Right lobe of liver (tissue), 6 donors: ENCODE measurements at regions not wholly inside any gene's neighbourhood (a gene's known extent, or its start where the extent isn't known, plus 50 kb on each side); places are given as distances from the start of the nearest gene placed in this dataset.

ENCODE experiments used
- ATAC-seq, 4 donors: fragments of 200-7000 bp; cut with Tn5 transposase; one replicate each; pipeline ENCODE4 v1.9.1; 2020; ENCODE audit warnings: mild to moderate bottlenecking in 4 of 4, moderate library complexity in 4 of 4
- DNase-seq, 3 donors: peaks; one replicate each; pipeline ENCODE4 v3.0.0-alpha.2; 2020
- H3K27ac ChIP-seq, 3 donors: fragments of 200-600 bp; one replicate each; pipeline ENCODE4 v1.8.0; 2022
- H3K27me3 ChIP-seq, 2 donors: fragments of 200-600 bp; one replicate each; pipeline ENCODE4 v1.8.0; 2022
- H3K36me3 ChIP-seq, 4 donors: fragments of 200-600 bp; sonication (generic) in 1 of 4; one replicate each; pipeline versions ENCODE4 v1.5.1 to v1.8.0; 2017 to 2022; ENCODE audit warnings: control low read depth in 1 of 4
- H3K4me1 ChIP-seq, 4 donors: fragments of 200-600 bp; sonication (generic) in 1 of 4; one replicate each; pipeline versions ENCODE4 v1.5.1 to v1.8.0; 2017 to 2022; ENCODE audit warnings: control low read depth in 1 of 4
- H3K4me3 ChIP-seq, 3 donors: fragments of 200-600 bp; one replicate each; pipeline ENCODE4 v1.8.0; 2022
- H3K9me3 ChIP-seq, 4 donors: fragments of 200-600 bp; sonication (generic) in 1 of 4; one replicate each; pipeline versions ENCODE4 v1.5.1 to v1.8.0; 2017 to 2022; ENCODE audit warnings: control low read depth in 1 of 4
- POLR2A ChIP-seq: fragments of 450-650 bp; IDR thresholded peaks from one replicate; pipeline ENCODE4 v1.6.1; 2017; ENCODE audit warnings: antibody characterized with exemption, mild to moderate bottlenecking
- WGBS: methylation state at CpG from one replicate; pipeline ENCODE4 v1.1.6; 2018; ENCODE audit warnings: low coverage, low lambda C conversion rate; ENCODE audit not compliant: insufficient coverage; ENCODE audit errors: missing lambda C conversion rate; 5-methylcytosine and 5-hydroxymethylcytosine counted together
- intact Hi-C, 2 donors: fragments of 100-400 bp; cut with DNase I; formaldehyde crosslinking; loops; one replicate each; pipeline versions ENCODE4 v1.11.2 to v1.14.1; 2022
- TF ChIP-seq, protein P1 (sequence below), 4 donors: fragments of 200-600 bp in 3 of 4; fragments of 450-650 bp in 1 of 4; IDR thresholded peaks; one replicate each; pipeline versions ENCODE4 v1.5.1 to v1.8.0; 2016 to 2022; ENCODE audit warnings: antibody characterized with exemption in 4 of 4, mild to moderate bottlenecking in 2 of 4
- donor health status: DM: no; HTN: yes; CAD: no.
- donor health status: DM: no; HTN: no; CAD: no.
- donor health status: DM: no; HTN: no; CAD: no.
- donor health status: DM: no; HTN: yes; CAD: no.
- donor health status: DM: no; HTN: yes; CAD: no.

DNA sequence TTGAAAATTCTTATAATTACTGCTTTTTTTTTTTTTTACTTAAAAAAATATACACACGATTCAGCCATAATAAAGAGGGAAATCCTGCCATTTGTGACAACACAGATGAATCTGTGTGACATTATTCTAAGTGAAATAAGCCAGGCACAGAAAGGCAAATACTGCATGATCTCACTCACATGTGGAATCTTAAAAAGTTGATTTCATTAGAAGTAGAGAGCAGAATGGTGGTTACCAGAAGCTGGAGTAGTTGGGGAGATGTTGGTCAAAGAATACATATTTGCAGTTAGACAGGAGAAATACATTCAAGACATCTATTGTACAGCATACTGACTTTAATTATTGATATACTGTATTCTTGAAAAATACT lies 116.2 kb downstream of the KLF12 start:
- 88% methylated on average over 1 of the region's 1 CpG for WGBS
- DNase-seq (no peak), ATAC-seq (no peak)
- H3K4me3 ChIP-seq: no peak overlapping the region
- intact Hi-C loops: no loop called here
- peaks cover 0 to 8% (median 0%) of the 10 kb centered on the region in 4 donors for H3K4me1 ChIP-seq
- no peaks in the 10 kb centered on the region for H3K9me3 ChIP-seq
- no peak overlapping the region for H3K27ac ChIP-seq
- H3K36me3 ChIP-seq: no peaks in the 10 kb centered on the region
- H3K27me3 ChIP-seq: no peaks in the 10 kb centered on the region
- TF ChIP-seq POLR2A: no peak
- TF ChIP-seq, protein P1, sequence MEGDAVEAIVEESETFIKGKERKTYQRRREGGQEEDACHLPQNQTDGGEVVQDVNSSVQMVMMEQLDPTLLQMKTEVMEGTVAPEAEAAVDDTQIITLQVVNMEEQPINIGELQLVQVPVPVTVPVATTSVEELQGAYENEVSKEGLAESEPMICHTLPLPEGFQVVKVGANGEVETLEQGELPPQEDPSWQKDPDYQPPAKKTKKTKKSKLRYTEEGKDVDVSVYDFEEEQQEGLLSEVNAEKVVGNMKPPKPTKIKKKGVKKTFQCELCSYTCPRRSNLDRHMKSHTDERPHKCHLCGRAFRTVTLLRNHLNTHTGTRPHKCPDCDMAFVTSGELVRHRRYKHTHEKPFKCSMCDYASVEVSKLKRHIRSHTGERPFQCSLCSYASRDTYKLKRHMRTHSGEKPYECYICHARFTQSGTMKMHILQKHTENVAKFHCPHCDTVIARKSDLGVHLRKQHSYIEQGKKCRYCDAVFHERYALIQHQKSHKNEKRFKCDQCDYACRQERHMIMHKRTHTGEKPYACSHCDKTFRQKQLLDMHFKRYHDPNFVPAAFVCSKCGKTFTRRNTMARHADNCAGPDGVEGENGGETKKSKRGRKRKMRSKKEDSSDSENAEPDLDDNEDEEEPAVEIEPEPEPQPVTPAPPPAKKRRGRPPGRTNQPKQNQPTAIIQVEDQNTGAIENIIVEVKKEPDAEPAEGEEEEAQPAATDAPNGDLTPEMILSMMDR (IDR thresholded peaks at IDR 0.05): no peak

DNA sequence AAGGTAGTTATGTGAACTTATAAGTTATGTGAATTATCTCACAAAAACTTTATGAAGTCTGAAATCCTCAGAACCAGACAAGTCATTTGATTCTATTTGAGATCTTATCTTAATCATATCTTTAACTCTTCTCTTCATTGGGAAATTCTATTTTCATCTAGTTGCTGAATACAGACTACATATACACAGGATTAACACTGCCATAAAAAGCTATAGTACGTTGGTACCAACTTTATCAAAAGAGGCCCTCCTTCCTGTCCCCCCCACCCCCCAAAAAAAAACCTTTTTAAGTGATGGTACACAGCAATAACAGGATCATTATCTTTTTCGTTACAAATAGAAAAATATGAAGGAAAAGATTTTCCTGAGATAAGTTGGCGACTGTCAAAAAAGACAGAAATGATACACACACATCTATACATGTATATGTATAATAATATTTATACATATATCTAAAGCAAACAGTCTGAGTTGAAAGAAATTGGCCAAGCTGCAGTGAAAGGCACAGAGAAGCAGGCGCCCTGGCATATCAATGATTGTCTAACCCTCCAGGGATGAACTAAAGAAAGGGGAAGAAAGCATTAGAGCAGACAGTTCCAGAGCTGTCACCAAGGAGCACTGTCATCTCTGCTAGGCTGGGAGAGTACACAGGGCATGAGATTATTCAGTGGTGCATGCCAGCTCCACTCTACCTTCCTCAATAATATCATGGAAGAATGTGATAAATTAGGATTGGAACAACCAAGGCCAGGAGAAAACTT lies 116.7 kb downstream of the KLF12 start:
- H3K9me3 ChIP-seq: no peaks in the 10 kb centered on the region
- intact Hi-C loops: no loop called here

DNA sequence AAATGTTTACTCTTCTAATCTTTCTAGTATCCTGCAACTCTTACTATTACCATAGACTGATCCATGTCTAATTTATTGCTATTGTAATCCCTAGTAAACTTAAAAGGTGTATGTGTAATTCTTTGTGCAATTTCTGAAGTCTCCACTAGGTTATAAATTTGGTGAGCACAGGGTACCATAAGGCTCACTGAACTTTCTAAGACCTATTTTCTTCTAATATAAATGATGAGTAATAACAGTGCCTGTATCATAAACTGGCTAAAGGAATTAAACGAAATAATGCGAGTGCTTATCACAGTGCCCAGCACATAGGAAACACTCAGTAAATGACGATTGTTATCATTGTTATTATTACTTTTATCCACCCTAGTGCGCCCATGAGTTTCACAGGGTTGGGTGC lies 119.1 kb downstream of the KLF12 start:
- DNase-seq: no peak
- TF ChIP-seq, protein P1 (IDR thresholded peaks at IDR 0.05): peak in 2 of 4 donors; percentile 6 to 13
- no peak for TF ChIP-seq POLR2A

More for the DNA sequence above, 116.7 kb downstream of the KLF12 start:
- Histone ChIP-seq H3K36me3 (no peaks in the 10 kb centered on the region), H3K4me1 (peaks cover 0 to 8% (median 0%) of the 10 kb centered on the region in 4 donors), H3K27ac (no peak overlapping the region), H3K27me3 (no peaks in the 10 kb centered on the region), H3K4me3 (no peak overlapping the region)
- 67% methylated on average over 4 of the region's 4 CpGs for WGBS
- TF ChIP-seq POLR2A: no peak
- no peak for ATAC-seq
- no peak for DNase-seq

DNA sequence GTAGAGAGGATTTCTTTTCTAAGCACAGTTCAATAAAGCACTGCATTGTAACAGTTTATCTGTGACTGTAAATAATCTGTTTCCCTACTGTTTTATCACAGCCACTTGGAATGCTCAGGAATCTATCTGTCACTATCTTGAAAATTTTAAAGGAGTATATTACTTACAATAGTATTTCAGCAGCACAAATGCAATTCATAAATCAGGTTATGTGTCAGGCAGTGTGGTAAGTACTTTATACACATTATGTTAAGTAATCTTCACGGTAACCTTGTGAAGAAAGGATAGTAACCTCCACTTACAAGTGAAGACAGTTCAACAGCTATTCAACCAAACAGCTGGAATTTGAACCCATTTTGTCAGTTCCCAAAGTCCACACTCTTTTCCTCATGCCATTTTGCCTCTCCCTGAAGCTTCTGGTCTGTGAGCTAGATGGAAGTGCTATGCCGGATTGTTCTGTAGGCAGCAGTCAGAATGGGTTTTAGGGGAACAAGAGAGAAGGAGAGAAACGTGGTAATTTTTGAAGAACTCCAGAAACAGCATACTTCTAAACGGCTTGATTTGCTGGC lies 125.0 kb downstream of the KLF12 start:
- intact Hi-C loops: no loop called here
- Histone ChIP-seq H3K4me1 (no peaks in the 10 kb centered on the region), H3K27me3 (no peaks in the 10 kb centered on the region), H3K27ac (no peak overlapping the region), H3K9me3 (no peaks in the 10 kb centered on the region), H3K4me3 (no peak overlapping the region), H3K36me3 (no peaks in the 10 kb centered on the region)
- 76% methylated on average over 4 of the region's 4 CpGs for WGBS
- peak in 1 of 4 donors; percentile 45 for ATAC-seq
- DNase-seq: no peak
- no peak for TF ChIP-seq POLR2A
- TF ChIP-seq, protein P1 (IDR thresholded peaks at IDR 0.05): no peak

More for the DNA sequence above, 119.1 kb downstream of the KLF12 start:
- H3K36me3 ChIP-seq: no peaks in the 10 kb centered on the region
- ATAC-seq: no peak
- H3K9me3 ChIP-seq: no peaks in the 10 kb centered on the region
- intact Hi-C loops: no loop called here
- H3K27ac ChIP-seq: no peak overlapping the region
- 78% methylated on average over 4 of the region's 4 CpGs for WGBS
- no peak overlapping the region for H3K4me3 ChIP-seq
- H3K4me1 ChIP-seq: no peaks in the 10 kb centered on the region
- H3K27me3 ChIP-seq: no peaks in the 10 kb centered on the region

DNA sequence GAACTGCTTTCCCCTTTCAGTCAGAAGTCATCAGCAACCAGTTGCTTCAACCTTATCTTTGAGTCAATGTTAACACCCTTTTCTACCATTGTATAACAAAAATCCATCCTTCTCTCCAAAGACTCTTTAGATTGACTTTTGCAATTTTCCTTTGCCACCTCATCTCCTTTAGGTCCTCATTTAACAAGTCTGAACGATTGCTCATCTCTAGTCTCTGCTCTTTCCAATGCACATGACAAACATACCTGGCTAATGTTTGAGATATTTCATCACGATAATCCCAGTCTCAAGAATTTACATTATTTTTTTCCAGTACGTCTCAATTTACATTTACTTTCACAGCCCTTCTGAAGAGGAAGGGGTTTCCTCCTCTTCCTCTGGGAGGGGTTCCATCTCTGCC lies 127.5 kb downstream of the KLF12 start:
- Histone ChIP-seq H3K9me3 (no peaks in the 10 kb centered on the region), H3K27me3 (no peaks in the 10 kb centered on the region), H3K27ac (no peak overlapping the region), H3K4me3 (no peak overlapping the region), H3K4me1 (no peaks in the 10 kb centered on the region), H3K36me3 (no peaks in the 10 kb centered on the region)
- intact Hi-C loops: no loop called here
- WGBS: 84% methylated on average over 3 of the region's 3 CpGs
- DNase-seq (no peak), ATAC-seq (no peak)
- TF ChIP-seq POLR2A: no peak
- TF ChIP-seq, protein P1 (IDR thresholded peaks at IDR 0.05): no peak
